Kidney tubule cell (primary cell): ENCODE measurements at regions not wholly inside any gene's neighbourhood (a gene's known extent, or its start where the extent isn't known, plus 50 kb on each side); places are given as distances from the start of the nearest gene placed in this dataset.

ENCODE experiments used
- DNase-seq: peaks from one replicate; pipeline ENCODE4 v3.0.0-alpha.2; 2018; ENCODE audit warnings: low spot score

DNA sequence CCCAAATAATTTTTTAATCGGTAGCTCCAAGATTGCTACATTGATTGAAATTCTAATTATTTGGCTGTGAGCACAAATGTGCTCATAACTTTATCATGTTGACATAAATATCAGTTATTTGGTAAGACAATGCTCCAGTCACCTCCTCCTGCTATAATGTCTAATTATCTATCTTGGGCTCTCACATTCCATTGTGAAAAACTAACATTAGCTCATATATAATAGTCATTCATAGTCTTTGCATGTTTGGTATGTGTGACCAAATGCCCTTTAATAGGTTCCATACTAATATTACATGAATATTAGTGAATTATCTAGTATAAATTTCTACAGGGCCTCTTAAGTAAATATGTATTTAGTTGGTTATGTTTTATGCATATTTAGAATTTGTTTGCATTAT is 185.6 kb upstream of the MCHR2 start:
- DNase-seq, result no peak

GRCh38 chr6:100177956-100178355 is 183.9 kb upstream of the MCHR2 start:
- DNase-seq, result no peak

- no peak for DNase-seq
These were observed 183.1 kb upstream of the MCHR2 start for GRCh38 chr6:100176951-100177710.

DNA sequence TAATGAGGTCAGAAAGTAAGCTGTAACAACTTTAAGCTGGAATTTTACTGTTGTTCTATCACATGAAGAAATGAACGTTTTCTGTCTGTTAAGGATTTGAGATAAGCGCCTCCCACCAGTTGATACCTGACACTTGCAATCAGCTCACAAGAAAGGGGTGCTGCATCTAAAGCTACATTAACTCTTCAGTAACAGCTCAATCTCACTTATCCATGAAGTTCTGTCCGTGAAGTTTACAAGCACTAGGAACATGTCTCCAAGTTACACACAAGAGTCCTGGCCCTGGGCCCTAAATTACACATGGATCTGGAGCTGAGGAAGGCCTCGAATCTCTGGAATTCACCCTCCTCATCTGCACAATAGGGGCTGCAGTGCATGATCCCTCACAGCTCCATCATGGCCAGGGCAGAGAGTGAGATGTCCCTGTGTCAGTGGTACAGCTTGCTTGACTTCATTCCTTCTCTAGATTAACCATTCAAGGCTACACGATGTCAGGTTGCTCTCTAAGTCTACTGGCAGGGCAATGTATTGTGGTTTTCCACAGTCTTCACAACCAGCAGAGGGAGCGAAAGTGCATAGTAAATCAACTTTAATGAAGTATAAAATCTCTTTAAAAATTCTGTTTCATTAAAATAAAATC is 182.4 kb upstream of the MCHR2 start:
- DNase-seq, result peak; percentile 51

DNA sequence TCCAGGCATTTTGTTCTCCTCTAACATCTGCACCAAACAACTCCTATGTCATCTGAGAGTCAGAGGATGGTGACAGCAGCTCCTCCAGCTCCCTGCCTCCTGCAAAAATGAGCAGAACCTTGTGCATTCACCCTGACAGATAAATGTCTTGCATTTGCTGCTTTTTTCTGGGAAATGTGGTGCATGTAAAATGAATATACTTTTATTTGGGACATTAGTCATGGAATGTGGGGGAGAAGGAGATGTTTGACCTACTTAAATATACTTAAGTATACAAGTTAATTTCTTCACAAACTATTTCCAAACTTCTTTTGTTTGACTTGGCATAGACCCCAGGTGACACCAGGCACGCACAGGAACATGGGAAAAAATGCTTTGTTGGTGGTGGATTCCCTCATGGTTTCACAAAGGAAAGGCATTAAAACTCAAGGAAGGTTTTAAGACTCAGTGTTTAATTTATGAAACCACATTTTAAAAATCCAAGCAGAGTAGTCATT is 181.8 kb upstream of the MCHR2 start:
- DNase-seq, result peak; percentile 43

GRCh38 chr6:100173211-100173610 is 179.2 kb upstream of the MCHR2 start:
- DNase-seq, result no peak

GRCh38 chr6:100172322-100172713 is 178.3 kb upstream of the MCHR2 start:
- no peak for DNase-seq

DNA sequence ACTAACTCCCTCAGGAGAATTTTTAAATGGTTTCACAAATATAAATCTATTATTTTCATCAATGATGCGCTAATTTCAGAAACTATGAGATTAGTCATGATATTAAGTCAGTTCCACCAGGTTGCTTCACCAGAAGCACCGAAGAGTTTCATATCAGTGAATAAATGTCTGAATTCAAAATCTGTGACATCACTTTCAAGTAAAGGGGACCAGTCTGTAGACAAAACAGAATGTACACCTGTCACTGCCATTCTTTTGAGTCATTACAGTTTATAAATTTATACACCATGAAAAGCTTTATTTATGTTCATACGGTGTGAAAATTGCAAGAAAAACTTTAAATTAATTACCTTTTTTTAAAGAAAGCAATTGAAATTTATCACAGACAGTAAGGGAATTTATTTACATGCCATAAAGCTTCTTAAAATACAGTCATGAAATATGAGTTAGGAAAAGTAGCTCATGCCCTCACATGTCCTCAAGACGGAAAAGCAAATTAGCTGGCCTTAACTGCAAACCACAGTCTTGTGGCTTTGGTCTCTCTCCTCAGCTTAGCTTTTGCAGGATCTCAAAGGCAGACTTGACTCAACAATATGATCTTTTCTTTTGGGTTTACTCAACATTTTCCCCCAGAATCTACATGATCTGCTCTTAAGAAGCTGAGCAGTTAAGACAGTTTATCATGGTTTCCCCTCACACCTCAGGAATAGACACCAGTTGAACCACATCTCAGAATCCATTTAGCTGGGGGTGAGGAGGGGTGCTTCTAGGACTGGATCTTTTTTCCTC is 177.7 kb upstream of the MCHR2 start:
- DNase-seq, result no peak

GRCh38 chr6:100168148-100168547 is 174.1 kb upstream of the MCHR2 start:
- no peak for DNase-seq

GRCh38 chr6:100167585-100167984 is 173.6 kb upstream of the MCHR2 start:
- DNase-seq, result peak; percentile 5

DNA sequence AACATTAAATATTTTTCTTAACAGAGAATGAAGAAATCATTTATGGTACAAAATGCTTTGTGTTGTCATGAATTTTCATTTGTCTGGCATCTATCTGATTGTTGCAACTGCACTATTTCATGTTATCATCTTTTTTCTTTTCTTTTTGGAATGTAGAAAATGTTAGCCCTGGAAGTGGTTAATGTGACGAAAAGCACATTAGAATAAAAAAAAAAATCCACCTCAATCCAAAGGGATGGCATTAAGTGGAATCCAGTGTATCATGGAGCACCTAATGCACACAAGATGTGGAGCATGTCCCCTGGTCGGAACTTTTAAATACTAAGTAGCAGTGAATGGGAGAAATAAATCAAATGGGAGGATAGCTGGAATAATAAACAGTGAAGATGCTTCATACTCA is 172.9 kb upstream of the MCHR2 start:
- no peak for DNase-seq

GRCh38 chr6:100165442-100165841 is 171.4 kb upstream of the MCHR2 start:
- no peak for DNase-seq

DNA sequence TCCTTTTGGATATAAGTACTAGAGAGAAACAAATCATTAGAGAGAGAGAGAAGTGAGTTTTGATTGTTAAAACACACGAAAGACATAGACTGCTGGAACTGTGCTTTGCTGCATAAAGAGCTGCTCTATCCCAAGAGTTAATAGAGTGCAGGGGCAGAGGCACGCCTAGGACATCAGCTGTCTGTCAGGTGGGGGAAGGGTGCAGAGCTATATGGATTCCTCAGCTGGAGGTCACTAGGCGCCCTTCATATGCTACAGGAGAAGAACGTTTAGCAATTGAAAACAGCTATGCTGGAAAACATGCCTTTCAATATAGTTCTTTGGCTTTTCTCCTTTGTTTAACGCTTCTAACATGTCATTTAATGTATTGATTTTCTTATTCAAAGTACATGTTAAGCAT is 169.0 kb upstream of the MCHR2 start:
- DNase-seq, result no peak

DNA sequence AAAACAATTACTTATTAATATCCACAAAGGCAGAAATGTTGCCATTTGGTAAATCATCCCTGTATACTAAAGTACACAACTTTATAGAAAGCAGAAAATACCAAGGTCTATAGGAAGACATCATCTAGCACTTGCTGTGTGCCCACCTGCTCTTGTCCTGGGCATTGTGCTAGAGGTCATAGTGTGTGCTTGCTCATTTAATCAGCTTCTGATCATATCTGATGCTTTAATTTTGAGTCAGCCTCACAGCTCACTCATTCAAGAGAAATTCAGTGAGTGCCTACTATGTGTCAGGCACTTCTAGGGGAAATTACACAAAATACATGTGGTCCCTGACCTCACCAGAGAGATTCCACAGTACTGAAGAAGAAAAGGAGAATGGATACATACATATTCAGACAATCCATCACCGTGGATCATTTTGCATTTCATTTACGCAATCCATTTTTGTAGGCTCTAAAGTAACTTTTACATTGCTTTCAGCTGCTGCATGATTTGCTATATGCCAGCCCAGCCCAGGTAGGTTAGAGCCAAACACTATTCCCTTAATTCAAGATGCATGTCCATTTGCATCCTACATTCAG is 167.9 kb upstream of the MCHR2 start:
- no peak for DNase-seq

GRCh38 chr6:100160930-100161329 is 166.9 kb upstream of the MCHR2 start:
- no peak for DNase-seq

- no peak for DNase-seq
These were observed 161.1 kb upstream of the MCHR2 start for GRCh38 chr6:100155141-100155540.

- no peak for DNase-seq
These were observed 159.7 kb upstream of the MCHR2 start for GRCh38 chr6:100153636-100154275.

- no peak for DNase-seq
These were observed 158.2 kb upstream of the MCHR2 start for GRCh38 chr6:100152201-100152600.

DNA sequence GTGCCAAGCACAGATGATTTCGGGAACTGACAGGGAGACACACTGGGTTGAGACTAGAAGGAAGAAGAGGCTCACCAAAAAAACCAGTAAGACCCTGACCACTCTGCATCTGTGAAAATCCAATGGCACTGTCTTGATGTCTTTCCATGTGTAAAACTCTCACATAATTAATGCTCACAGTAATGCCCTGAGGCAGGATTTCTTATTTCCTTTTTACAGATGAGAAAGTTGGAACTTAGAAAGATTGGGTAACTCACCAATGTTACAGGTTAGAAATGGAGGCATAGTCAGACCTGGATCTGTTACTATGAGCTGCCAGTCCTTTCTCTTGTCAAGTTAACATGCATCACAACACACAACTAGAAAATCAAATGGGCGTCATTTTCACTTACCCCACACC is 151.0 kb upstream of the MCHR2 start:
- DNase-seq, result no peak

GRCh38 chr6:100138346-100139022 is 144.5 kb upstream of the MCHR2 start:
- no peak for DNase-seq

DNA sequence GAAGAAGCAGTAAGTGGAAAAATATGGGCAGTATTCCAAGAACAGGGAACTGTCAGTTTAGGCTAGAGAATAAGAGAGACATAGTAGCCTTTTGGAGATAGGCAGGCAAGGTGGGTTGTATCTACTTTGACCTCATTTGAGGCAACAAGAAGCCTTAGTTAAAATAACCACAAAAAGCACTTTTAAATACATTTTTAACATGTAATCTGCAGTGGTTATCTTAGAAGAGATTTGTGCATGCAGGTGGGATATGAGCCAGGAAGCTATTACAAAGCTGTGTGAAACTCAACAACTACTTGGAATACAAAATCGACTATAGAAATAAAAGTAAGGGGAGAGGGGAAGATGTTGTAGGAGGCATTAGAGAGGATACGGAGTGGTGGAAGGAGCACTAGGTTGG is 143.7 kb upstream of the MCHR2 start:
- DNase-seq, result no peak
